ENCODE measurements at regions not wholly inside any gene's neighbourhood (a gene's known extent, or its start where the extent isn't known, plus 50 kb on each side); places are given as distances from the start of the nearest gene placed in this dataset.
"Not testable (repeated sequence)": the region's sequence is repeated elsewhere in the genome, so short reads cannot be mapped to it uniquely, and the experiment has no call there.

GRCh38 chr4:78691971-78692821 lies 84.0 kb upstream of the BMP2K start:
- DNase-seq: no peak

DNA sequence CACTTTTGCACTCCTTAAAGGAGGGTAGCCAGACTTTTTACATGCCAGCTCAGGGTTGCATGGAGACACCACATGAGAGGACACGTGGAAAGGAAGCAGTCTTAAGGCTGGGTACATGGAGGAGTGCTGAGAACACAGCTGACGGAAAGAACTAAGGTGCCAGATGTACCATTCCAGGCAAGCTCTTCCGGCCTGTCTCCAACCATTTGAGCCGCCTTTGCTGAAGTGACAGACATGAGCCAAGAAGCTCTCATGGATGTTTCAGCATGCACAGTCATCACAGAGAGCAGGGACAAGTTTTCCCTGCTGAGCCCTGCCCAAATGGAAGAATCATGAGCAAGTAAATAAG lies 83.4 kb upstream of the BMP2K start:
- DNase-seq: no peak

GRCh38 chr4:78693777-78694456 lies 82.2 kb upstream of the BMP2K start:
- DNase-seq: no peak

GRCh38 chr4:78694457-78694787 lies 81.7 kb upstream of the BMP2K start:
- DNase-seq: no peak

DNA sequence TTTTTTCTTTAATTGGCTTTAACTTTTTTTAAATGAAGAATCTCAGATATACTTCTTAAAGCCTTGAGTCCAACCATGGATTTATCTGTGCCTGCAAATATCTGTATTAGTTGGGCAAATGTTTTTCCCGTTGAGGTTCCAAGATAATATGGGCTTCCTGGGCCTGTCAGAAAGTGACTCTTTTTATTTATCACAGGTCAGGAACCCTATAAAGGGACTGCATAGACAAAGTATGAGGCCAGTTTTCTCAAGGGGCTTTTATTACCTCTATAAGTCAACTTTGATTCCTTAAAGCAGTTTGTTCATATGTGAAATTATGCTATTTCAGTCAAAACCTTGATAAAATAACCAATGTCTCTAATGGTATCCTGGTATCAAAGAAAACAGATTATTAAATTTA lies 80.2 kb upstream of the BMP2K start:
- DNase-seq: no peak

- DNase-seq: no peak
These were observed 73.1 kb upstream of the BMP2K start for GRCh38 chr4:78703079-78703478.

- DNase-seq: no peak
These were observed 71.8 kb upstream of the BMP2K start for GRCh38 chr4:78704317-78704716.

- DNase-seq: no peak
These were observed 71.0 kb upstream of the BMP2K start for GRCh38 chr4:78704981-78705683.

GRCh38 chr4:78706302-78706701 lies 69.8 kb upstream of the BMP2K start:
- DNase-seq: no peak

- no peak for DNase-seq
These were observed 68.9 kb upstream of the BMP2K start for GRCh38 chr4:78707268-78707667.

- no peak for DNase-seq
These were observed 68.4 kb upstream of the BMP2K start for GRCh38 chr4:78707793-78708192.

GRCh38 chr4:78710536-78710935 lies 65.6 kb upstream of the BMP2K start:
- DNase-seq: no peak

DNA sequence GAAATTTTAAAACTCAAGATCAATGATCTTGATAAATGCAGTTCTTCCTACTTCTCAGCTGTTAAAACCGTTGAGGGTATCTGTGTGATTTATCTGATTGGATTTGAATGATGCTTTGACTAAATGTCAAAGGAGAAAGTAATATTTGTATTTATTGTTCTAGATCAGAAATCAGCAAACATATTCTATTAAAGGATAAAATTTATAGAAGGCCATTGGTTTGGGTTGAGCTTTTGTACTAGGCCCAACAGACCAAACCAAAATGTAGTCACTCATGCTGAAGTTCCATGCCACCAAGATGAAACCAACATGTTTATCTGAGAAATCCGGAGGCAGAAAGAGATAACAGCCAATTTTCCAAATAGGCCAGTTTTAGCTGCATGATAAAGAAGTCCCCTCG lies 64.5 kb upstream of the BMP2K start:
- DNase-seq: no peak

GRCh38 chr4:78714598-78714997 lies 61.6 kb upstream of the BMP2K start:
- DNase-seq: not testable (repeated sequence)

DNA sequence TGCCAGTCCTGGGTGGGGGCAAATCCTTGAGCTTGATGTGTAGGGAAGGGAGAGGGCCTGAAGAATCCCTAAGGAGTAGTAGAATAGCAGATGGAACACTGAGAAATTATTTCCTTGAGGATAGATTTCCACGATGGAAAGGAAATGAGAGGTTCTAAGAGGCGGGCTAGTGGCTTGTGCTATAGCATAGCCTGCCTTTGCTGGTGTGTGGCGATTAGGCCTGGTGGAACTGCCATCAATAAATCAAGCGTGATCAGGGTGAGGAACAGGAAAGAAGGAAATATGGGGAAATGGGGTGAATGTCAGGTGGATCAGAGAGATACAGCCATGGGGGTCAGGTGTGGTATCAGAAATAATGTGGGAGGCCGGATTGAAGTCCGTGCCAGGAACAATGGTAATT lies 60.8 kb upstream of the BMP2K start:
- DNase-seq: not testable (repeated sequence)

DNA sequence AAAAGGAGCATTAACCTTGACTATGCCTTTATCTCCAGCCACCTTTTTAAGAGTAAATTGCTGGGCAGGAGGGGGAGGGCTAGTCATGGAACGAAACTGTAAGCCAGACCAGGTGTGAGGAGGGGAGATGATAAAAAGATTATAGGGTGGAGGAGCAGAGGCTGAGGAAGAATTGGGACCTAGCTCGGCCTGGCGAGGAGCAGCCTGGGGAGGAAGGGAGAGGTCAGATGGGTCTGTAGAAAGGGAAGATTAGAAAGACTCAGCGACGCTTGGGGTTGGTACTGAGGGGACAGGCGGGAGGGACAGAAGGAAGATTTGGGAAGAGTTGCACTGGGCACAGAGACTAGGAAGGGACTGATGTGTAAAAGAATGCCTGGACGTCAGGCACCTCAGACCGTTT lies 58.4 kb upstream of the BMP2K start:
- not testable (repeated sequence) for DNase-seq

DNA sequence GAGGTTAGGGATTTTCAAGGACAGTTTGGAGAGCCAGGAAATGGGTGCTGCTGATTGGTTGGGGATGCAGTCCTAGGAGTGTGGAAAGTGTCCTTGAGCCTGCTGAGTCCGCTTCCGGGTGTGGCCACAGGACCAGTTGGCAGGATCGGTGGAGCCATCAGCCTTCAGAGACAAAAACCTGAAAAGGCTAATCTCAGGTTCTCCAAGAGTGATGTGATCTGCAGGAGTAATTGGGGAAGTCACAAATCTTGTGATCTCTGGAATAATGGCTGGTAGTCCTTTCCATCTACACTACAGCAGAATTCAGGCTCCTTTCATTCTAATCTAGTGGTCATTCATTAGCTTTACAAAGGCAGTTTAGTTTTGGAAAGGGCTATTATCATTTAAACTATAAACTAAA lies 55.9 kb upstream of the BMP2K start:
- DNase-seq: no peak

- DNase-seq: peak in 3 of 6 experiments; percentile 20 to 40 (median 39)
These were observed 55.0 kb upstream of the BMP2K start for GRCh38 chr4:78720994-78721677.

DNA sequence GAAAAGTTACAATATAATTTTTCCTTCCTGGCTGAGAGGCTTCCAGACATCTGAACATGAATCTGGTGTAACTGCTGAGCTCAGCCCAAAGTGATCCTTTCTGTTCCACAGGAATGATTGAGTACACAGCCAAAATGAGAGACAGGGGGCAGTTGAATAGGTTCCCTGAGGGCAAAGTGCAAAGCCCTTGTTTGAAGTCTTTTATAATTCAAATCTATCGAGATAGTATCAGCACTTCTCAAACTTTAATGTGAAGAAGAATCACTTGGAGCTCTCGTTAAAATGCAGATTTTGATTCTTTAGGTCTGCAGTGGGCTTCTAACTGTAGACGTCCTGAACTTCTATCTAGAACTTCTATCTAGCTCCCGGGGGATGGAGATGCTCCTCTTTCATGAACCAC lies 54.4 kb upstream of the BMP2K start:
- no peak for DNase-seq

- no peak for DNase-seq
These were observed 53.8 kb upstream of the BMP2K start for GRCh38 chr4:78722320-78722719.

GRCh38 chr4:78722878-78723277 lies 53.3 kb upstream of the BMP2K start:
- DNase-seq: no peak

All from stimulated activated naive CD4-positive, alpha-beta T cell (primary cell).